ENCODE measurements at regions not wholly inside any gene's neighbourhood (a gene's known extent, or its start where the extent isn't known, plus 50 kb on each side); places are given as distances from the start of the nearest gene placed in this dataset.

DNA sequence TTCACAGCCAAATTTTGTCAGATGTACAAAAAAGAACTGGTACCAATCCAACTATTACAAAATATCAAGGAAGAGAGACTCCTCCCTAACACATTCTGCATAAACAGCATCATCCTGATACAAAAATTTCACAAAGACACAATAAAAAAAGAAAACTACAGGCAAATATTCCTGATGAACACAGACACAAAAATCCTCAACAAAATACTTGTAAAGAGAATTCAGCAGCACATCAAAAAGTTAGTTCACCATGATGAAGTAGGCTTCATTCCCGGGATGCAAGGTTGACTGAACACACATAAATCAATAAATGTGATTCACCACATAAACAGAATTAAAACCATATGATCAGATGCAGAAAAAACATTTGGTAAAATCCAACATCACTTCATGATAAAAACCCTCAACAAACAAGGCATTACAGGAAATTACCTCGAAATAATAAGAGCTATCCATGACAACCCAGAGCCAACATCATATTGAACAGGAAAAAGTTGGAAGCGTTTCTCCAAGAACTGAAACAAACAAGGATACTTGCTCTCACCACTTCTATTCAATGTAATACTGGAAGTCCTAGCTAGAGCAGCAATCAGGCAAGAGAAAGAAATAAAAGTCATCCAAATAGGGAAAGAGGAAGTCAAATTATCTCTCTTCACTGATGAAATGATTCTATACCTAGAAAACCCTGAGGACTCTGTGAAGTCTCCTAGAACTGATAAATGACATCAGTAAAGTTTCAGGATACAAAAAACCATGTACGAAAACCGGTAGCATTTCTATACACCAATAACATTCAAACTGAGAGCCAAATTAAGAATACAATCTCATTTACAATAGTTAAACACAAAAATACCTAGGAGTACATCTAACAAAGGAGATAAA lies 223.1 kb downstream of the REEP3 start:
- no peak for DNase-seq (ENCODE audit: low spot score)

- no peak for DNase-seq (ENCODE audit: low spot score)
Measured at GRCh38 chr10:63749915-63750314, 228.7 kb downstream of the REEP3 start.

- DNase-seq (ENCODE audit: low spot score): no peak
Measured at GRCh38 chr10:63751836-63752235, 230.6 kb downstream of the REEP3 start.

DNA sequence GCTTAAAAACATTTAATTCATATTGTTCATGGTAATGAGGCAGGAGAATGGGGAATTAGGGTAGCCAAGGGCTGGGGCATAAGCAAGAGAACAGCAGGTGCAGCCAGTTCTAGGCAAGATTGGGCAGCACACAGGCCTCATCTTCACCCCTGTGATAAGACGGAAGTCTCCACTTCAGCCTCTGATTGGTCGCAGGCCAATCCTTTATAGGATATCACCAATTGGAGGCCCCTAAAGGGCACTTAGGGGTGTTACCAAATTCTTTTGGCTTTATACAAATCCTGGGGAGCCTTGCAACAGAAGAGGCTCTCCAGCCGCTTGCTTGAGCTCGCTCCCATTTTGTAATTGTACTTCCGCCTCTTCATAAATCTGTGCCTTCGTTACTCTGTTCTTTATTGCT lies 231.1 kb downstream of the REEP3 start:
- no peak for DNase-seq (ENCODE audit: low spot score)

GRCh38 chr10:63753808-63754207 lies 232.6 kb downstream of the REEP3 start:
- no peak for DNase-seq (ENCODE audit: low spot score)

DNA sequence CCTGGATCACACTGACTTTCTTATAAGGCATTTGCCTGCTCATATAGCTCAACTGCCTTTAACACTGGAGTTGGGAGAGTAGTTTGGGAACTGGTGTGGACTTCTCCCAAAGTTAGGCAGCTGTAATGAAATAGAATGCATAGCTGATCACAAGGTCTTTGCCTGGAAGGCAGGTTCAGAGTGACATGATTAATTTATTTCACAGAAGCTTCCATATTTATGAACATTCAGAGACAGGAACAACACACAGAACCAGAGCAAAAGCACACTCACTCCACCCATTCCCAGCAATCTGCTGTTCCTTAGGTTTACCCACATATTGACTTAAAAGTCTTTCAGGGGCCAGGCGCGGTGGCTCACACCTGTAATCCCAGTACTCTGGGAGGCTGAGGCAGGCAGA lies 234.2 kb downstream of the REEP3 start:
- DNase-seq (ENCODE audit: low spot score): no peak

GRCh38 chr10:63757067-63757466 lies 235.9 kb downstream of the REEP3 start:
- no peak for DNase-seq (ENCODE audit: low spot score)

- no peak for DNase-seq (ENCODE audit: low spot score)
Measured at GRCh38 chr10:63758080-63758479, 236.9 kb downstream of the REEP3 start.

DNA sequence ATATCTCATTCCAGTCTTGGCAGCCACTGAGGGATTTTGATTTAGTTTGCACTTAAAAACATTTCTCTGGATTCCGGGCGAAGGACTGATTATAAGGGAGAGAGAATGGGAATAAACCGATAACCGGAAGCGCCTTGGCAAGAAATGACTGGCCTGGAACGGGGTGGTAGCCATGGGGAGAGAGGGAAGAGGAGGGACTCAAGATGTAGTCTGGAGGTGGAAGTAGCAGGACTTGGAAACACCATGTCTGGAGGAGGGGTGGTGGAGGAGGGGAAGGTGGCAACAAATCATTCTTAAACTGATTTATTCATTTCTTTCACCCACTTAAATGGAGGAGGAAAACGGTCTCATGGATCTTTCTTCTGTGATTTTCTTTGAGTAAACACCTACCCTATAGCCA lies 238.1 kb downstream of the REEP3 start:
- DNase-seq (ENCODE audit: low spot score): no peak

DNA sequence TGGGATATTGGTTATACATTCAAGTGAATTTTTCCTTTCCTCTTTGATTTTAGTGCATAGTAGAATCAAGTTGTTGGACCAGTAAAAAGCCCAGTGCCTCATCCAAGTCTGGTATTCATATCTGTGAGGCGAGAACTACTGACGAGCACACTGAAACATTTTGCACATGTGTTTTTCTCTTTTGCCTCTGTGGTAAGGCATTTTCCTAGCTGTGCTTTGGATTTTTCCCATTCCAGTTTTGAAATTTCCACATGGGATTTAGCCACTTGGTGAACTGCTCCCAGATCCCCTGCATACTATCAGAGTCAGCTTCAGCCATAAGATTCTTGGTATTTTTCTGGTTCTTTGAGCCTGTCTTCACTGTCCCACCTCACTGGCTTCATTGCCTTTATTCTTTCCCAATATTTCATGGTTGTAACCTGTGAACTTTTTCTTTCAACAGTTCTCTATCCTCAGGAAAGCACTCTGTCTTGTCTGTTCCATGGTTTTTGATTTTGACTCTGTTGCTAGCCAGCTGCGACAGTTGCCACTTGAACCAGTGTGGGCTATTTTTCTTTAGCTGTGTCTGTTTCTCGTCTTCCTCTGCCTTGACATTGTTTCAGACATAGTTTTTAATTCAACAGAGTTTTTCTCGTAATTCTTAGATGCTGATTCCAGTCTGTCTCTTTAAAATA lies 239.0 kb downstream of the REEP3 start:
- no peak for DNase-seq (ENCODE audit: low spot score)

GRCh38 chr10:63760708-63761047 lies 239.5 kb downstream of the REEP3 start:
- no peak for DNase-seq (ENCODE audit: low spot score)

- peak; percentile 13 for DNase-seq (ENCODE audit: low spot score)
Measured at GRCh38 chr10:63761243-63761642, 240.0 kb downstream of the REEP3 start.

DNA sequence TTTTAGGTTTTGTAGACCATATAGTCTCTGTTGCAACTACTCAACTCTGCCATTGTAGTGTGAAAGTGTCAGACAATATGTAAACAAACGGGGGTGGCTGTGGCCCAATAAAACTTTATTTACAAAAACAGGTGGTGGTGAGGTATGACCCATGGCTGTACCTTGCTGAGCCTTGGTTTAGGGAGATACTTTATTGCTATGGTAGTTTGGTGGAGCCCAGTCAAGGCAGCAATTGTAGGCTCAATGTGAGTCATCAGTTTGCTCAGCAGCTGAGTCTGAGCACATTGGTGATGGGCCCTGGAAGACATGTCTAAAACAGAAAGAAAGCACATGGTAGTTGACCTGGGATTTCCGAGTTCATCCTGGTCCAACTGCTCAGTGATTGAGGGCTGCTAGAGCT lies 242.5 kb downstream of the REEP3 start:
- no peak for DNase-seq (ENCODE audit: low spot score)

GRCh38 chr10:63765126-63765525 lies 243.9 kb downstream of the REEP3 start:
- DNase-seq (ENCODE audit: low spot score): no peak

GRCh38 chr10:63766745-63767137 lies 245.5 kb downstream of the REEP3 start:
- DNase-seq (ENCODE audit: low spot score): no peak

- peak; percentile 48 for DNase-seq (ENCODE audit: low spot score)
Measured at GRCh38 chr10:63767138-63767801, 246.1 kb downstream of the REEP3 start.

- DNase-seq (ENCODE audit: low spot score): no peak
Measured at GRCh38 chr10:63769367-63769766, 248.2 kb downstream of the REEP3 start.

GRCh38 chr10:63770523-63770922 lies 249.3 kb downstream of the REEP3 start:
- DNase-seq (ENCODE audit: low spot score): no peak

DNA sequence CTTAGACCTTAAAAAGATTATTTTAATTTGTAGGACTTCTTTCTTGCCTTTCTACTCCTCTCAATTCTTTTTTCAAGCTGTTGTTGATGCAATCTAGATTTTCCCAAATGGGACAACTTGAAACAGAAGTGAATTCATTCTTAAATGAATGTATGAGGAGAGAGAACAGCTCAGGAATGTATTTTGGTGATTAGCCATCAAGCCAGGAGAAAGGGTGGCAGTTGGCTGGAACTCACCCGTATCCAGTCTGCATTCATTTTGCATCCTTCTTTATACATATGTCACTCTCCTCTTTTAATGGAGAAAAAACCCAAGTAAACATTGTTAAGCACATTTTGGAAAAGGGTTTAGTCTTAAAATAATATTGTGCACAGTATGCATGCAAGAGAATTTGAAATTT lies 251.3 kb downstream of the REEP3 start:
- no peak for DNase-seq (ENCODE audit: low spot score)

DNA sequence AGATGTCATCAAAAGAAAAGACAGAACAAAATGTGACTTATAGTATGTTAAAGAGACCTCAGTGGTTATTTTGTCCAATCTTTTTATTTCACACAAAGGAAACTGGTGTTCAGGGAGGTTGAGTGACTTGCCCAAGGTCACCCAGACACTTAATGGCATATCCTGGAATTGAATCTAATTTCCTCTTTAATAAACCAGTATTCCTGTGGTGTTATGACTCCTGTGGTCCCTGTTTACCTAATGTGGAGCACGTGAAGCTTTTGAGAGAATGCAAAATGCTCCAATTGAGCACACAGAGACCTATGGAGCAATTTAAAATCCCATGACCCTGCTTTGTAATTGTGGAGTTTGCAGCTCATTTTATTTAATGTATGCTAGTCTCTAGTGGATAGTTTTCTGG lies 251.9 kb downstream of the REEP3 start:
- DNase-seq (ENCODE audit: low spot score): no peak

DNA sequence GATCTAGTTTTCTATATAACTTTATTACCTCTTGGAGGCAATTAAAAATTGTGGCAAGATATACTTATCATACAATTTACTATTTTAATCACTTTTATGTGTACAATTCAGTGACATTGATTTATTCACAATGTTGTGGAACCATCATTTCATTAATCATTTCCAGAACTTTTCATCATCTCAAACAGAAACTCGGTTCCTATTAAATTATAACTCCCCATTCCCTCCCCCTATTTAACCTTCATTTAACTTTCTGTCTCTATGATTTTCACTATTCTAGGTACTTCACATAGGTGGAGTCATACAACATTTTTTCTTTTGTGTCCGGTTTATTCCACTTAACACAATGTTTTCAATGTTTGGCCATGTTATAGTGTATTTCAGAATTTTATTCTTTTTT lies 252.8 kb downstream of the REEP3 start:
- DNase-seq (ENCODE audit: low spot score): no peak

DNA sequence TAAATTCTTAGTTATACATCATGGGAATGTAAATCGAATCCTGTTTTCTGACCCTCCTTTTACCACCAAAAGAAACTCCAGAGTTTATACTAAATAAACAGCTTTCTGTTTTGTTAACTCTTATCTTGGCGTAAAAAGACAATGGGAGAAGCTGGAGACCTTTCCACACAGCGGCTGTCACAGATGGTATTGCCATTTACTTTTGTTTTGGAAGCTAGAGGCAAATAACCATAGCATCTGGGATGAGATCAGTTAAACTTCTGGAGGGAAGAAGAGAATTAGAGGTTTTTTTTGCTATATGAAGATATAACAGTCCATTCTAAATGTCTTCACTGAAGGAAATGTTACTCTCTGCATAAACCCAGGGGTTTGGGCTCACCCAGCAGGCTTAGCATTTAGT lies 258.9 kb downstream of the REEP3 start:
- no peak for DNase-seq (ENCODE audit: low spot score)

DNA sequence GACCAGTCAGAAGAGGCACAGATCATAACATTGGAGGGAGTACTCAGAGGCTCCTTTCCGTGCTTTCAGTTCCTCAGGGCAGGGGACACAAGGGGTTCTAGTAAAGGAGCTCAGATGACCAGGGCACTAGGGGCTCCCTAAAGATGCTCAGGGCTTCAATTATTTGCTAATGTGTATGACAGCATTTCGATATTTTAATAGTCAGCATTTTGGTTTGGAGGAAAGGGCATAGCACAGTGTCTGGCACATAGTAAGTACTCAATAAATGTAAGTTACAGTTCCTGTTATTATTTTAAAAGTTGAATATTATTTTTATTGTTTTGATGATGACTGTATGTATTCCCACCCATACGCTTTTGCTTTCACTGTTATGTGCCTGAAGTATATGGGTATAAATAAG lies 260.0 kb downstream of the REEP3 start:
- no peak for DNase-seq (ENCODE audit: low spot score)
